Activated naive CD4-positive, alpha-beta T cell treated with anti-CD3 and anti-CD28 coated beads, Interleukin-2, amount 50 U/mL, for 24 hours (primary cell): ENCODE measurements at regions not wholly inside any gene's neighbourhood (a gene's known extent, or its start where the extent isn't known, plus 50 kb on each side); places are given as distances from the start of the nearest gene placed in this dataset.
"Not testable (repeated sequence)": the region's sequence is repeated elsewhere in the genome, so short reads cannot be mapped to it uniquely, and the experiment has no call there.

Source experiments
- H3K27ac Mint-ChIP-seq: one replicate; pipeline ENCODE4 v1.8.0; 2021; ENCODE audit warnings: mild to moderate bottlenecking, mixed read lengths
- H3K27me3 Mint-ChIP-seq: one replicate; pipeline ENCODE4 v1.8.0; 2021; ENCODE audit warnings: mixed read lengths
- H3K36me3 Mint-ChIP-seq: one replicate; pipeline ENCODE4 v1.8.0; 2021; ENCODE audit warnings: mixed read lengths
- H3K4me1 Mint-ChIP-seq: one replicate; pipeline ENCODE4 v1.8.0; 2021; ENCODE audit warnings: mixed read lengths
- H3K4me3 Mint-ChIP-seq: one replicate; pipeline ENCODE4 v1.8.0; 2021; ENCODE audit warnings: mild to moderate bottlenecking, mixed read lengths
- H3K9me3 Mint-ChIP-seq: one replicate; pipeline ENCODE4 v1.8.0; 2021; ENCODE audit warnings: mixed read lengths

DNA sequence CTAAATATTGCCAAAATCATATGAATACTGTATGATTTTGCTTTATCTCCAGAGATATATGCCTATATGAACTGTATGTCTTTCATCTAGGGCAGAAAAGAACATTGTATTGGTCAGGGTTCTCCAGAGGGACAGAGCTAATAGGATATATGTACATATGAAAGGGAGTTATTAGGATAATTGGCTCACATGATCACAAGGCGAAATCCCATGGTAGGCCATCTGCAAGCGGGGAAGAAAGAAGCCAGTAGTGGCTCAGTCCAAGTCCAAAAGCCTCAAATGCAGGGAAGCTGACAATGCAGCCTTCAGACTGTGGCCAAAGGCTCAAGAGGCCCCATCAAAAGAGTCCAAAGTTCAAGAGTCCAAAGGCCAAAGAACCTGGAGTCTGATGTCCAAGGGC is 209.9 kb downstream of the RNF144A start:
- Mint-ChIP-seq H3K9me3 (no peaks in the 10 kb centered on the region), H3K36me3 (peaks cover 10% of the 10 kb centered on the region)

DNA sequence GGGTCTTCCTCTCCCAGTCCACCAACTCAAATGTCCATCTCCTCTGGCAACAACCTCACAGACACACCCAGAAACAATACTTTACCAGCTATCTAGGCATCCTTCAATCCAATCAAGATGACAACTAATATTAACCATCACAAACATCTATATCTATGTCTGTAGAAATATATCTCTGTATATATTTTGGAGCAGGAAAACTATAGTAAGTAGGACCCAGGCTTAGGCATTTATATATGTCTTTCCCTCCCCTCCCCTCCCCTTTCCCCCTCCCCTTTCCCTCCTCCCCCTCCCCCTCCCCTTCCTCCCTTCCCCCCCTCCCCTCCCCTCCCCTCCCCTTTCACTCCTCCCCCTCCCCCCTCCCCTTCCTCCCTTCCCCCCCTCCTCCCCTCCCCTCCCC is 210.5 kb downstream of the RNF144A start:
- no peak overlapping the region for H3K27ac Mint-ChIP-seq
- H3K4me1 Mint-ChIP-seq, result peaks cover 4% of the 10 kb centered on the region
- H3K4me3 Mint-ChIP-seq, result no peak overlapping the region
- H3K36me3 Mint-ChIP-seq, result peaks cover 10% of the 10 kb centered on the region
- H3K27me3 Mint-ChIP-seq, result no peaks in the 10 kb centered on the region
- H3K9me3 Mint-ChIP-seq, result no peaks in the 10 kb centered on the region

More for the DNA sequence above, 209.9 kb downstream of the RNF144A start:
- peaks cover 4% of the 10 kb centered on the region for H3K4me1 Mint-ChIP-seq
- no peaks in the 10 kb centered on the region for H3K27me3 Mint-ChIP-seq
- no peak overlapping the region for H3K27ac Mint-ChIP-seq
- no peak overlapping the region for H3K4me3 Mint-ChIP-seq

DNA sequence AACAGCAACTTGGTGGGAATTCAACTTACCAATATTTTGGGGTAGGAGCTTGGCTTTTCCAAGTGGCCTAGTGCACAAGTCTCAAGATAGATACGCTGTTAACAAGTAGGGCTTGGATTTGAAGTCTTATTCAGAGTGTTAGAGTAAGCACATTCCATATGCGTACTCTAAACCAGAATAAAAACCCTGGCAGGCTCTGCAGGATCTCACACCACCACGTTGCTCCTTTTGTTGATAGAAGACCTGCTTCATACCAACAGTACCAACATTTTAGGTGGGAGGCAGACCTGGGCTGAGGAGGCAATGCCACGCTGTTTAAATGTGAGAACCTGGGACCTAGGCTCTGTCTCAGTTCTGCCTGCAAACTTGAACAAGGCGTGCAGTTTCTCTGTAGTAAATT is 214.0 kb downstream of the RNF144A start:
- Mint-ChIP-seq H3K9me3 (no peaks in the 10 kb centered on the region), H3K36me3 (peaks cover 20% of the 10 kb centered on the region), H3K4me1 (peaks cover 4% of the 10 kb centered on the region), H3K4me3 (no peak overlapping the region), H3K27me3 (no peaks in the 10 kb centered on the region), H3K27ac (no peak overlapping the region)

GRCh38 chr2:7132753-7133152 is 215.5 kb downstream of the RNF144A start:
- Mint-ChIP-seq H3K4me3 (no peak overlapping the region), H3K27me3 (no peaks in the 10 kb centered on the region), H3K4me1 (peaks cover 4% of the 10 kb centered on the region), H3K9me3 (no peaks in the 10 kb centered on the region), H3K36me3 (peaks cover 17% of the 10 kb centered on the region), H3K27ac (no peak overlapping the region)

- Mint-ChIP-seq H3K36me3 (peaks cover 17% of the 10 kb centered on the region), H3K27me3 (no peaks in the 10 kb centered on the region), H3K4me3 (no peak overlapping the region), H3K9me3 (no peaks in the 10 kb centered on the region), H3K27ac (no peak overlapping the region), H3K4me1 (peaks cover 1% of the 10 kb centered on the region)
Observed at GRCh38 chr2:7133521-7133920, 216.3 kb downstream of the RNF144A start.

DNA sequence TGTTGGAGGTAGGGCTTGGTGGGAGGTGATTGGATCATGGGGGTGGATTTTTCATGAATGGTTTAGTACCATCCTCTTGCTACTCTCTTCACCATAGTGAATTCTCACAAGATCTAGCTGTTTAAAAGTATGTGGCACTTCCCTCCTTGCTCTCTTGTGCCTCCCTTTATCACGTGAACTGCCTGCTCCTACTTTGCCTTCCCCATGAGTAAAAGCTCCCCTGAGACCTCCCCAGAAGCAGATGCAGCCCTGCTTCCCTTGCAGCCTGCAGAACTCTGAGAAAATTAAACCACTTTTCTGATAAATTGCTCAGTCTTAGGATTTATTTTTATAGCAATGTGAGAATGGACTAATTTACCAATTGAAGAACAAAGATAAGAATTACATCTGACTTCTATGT is 223.1 kb downstream of the RNF144A start:
- Mint-ChIP-seq H3K4me3 (no peak overlapping the region), H3K9me3 (peaks cover 8% of the 10 kb centered on the region), H3K27me3 (no peaks in the 10 kb centered on the region)

DNA sequence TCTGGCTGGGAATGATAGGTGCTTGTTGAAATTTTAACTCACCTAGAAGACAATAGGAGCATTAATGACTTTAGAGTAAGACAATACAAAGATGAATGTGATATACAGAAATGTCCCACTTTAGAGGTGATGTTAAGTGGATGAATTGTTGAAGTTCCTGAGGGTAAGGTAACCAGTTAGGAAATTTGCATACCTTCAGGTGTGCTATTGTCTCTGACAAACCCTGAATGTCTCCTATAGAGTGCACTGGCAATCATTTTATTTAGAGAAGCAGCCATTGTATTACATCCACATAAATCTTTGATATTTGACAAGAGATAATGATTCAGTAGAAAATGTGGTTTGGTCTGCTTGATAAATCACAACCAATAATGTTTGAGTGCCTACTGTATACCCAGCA is 228.5 kb downstream of the RNF144A start:
- H3K4me1 Mint-ChIP-seq, result no peaks in the 10 kb centered on the region
- no peak overlapping the region for H3K27ac Mint-ChIP-seq
- peaks cover 31% of the 10 kb centered on the region for H3K36me3 Mint-ChIP-seq
- no peaks in the 10 kb centered on the region for H3K27me3 Mint-ChIP-seq
- H3K9me3 Mint-ChIP-seq, result peaks cover 8% of the 10 kb centered on the region
- no peak overlapping the region for H3K4me3 Mint-ChIP-seq

More for the DNA sequence above, 223.1 kb downstream of the RNF144A start:
- peaks cover 31% of the 10 kb centered on the region for H3K36me3 Mint-ChIP-seq
- no peak overlapping the region for H3K27ac Mint-ChIP-seq
- H3K4me1 Mint-ChIP-seq, result no peaks in the 10 kb centered on the region

GRCh38 chr2:7146151-7146550 is 228.9 kb downstream of the RNF144A start:
- no peak overlapping the region for H3K4me3 Mint-ChIP-seq
- H3K9me3 Mint-ChIP-seq, result peaks cover 8% of the 10 kb centered on the region
- H3K27me3 Mint-ChIP-seq, result no peaks in the 10 kb centered on the region
- H3K4me1 Mint-ChIP-seq, result no peaks in the 10 kb centered on the region
- H3K27ac Mint-ChIP-seq, result no peak overlapping the region
- peaks cover 29% of the 10 kb centered on the region for H3K36me3 Mint-ChIP-seq

GRCh38 chr2:7154656-7155055 is 237.4 kb downstream of the RNF144A start:
- Mint-ChIP-seq H3K4me1 (no peaks in the 10 kb centered on the region), H3K27ac (no peak overlapping the region), H3K4me3 (no peak overlapping the region), H3K27me3 (no peaks in the 10 kb centered on the region), H3K36me3 (peaks cover 31% of the 10 kb centered on the region), H3K9me3 (peaks cover 23% of the 10 kb centered on the region)

GRCh38 chr2:7161501-7161900 is 244.3 kb downstream of the RNF144A start:
- no peak overlapping the region for H3K27ac Mint-ChIP-seq
- H3K9me3 Mint-ChIP-seq, result no peaks in the 10 kb centered on the region
- H3K27me3 Mint-ChIP-seq, result no peaks in the 10 kb centered on the region
- H3K36me3 Mint-ChIP-seq, result peaks cover 11% of the 10 kb centered on the region
- H3K4me1 Mint-ChIP-seq, result no peaks in the 10 kb centered on the region
- H3K4me3 Mint-ChIP-seq, result no peak overlapping the region

DNA sequence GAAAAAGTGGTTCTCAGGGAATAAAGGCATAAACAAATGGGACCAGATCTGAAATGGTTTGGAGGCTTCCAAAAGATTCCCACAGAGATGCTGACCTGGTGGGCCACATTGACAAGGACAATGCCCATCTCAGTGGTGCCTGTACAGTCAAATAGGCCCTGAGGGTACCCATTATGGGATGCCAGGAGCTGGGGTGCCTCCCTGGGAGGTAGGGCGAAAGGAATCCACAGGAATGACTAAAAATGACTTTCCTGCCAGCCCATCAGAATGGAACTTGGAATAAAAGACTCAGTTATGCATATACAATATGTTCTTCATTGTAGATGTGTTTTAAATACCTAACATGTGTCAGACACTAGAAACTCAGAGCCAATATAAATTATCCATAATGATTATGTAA is 248.5 kb downstream of the RNF144A start:
- Mint-ChIP-seq H3K4me3 (no peak overlapping the region), H3K4me1 (no peaks in the 10 kb centered on the region), H3K36me3 (peaks cover 6% of the 10 kb centered on the region), H3K9me3 (no peaks in the 10 kb centered on the region), H3K27me3 (no peaks in the 10 kb centered on the region), H3K27ac (no peak overlapping the region)

GRCh38 chr2:7167801-7168411 is 250.7 kb downstream of the RNF144A start:
- Mint-ChIP-seq H3K4me3 (no peak overlapping the region), H3K27me3 (no peaks in the 10 kb centered on the region), H3K36me3 (peaks cover 9% of the 10 kb centered on the region), H3K27ac (no peak overlapping the region), H3K9me3 (no peaks in the 10 kb centered on the region), H3K4me1 (no peaks in the 10 kb centered on the region)

DNA sequence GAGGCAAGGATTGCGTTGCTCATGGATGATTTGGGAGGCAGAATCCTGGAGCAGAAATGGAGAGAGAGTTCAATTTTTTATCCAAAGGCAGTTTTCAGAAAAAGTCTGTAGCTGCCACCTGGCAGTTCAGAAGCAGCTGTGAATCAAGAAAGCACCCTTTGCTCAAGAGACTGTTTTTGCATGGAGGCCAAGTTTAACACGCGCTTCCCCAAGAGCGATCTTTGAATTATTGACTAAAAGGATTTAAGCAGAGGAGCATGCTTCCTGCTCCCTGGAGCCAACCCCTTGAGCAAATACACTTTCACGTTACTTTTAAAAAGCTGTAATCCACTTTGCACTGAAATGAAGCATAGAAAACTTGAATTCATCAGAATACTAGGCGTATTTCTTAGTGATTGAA is 252.4 kb downstream of the RNF144A start:
- H3K27me3 Mint-ChIP-seq, result no peaks in the 10 kb centered on the region
- peaks cover 9% of the 10 kb centered on the region for H3K36me3 Mint-ChIP-seq
- no peak overlapping the region for H3K4me3 Mint-ChIP-seq
- no peaks in the 10 kb centered on the region for H3K9me3 Mint-ChIP-seq
- no peaks in the 10 kb centered on the region for H3K4me1 Mint-ChIP-seq
- no peak overlapping the region for H3K27ac Mint-ChIP-seq

DNA sequence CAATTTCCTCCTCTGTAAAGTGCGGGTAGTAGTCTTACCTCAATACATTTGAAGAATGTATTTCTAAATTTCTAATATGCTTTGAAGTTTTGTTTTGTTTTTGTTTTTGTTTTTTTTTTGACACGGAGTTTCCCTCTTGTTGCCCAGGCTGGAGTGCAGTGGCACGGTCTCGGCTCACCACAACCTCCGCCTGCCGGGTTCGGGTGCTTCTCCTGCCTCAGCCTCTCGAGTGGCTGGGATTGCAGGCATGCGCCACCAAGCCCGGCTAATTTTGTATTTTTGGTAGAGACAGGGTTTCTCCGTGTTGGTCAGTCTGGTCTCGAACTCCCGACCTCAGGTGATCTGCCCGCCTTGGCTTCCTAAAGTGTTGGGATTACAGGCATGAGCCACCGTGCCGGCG is 261.8 kb downstream of the RNF144A start:
- not testable (repeated sequence) for H3K4me3 Mint-ChIP-seq, H3K36me3 Mint-ChIP-seq, H3K27ac Mint-ChIP-seq, H3K9me3 Mint-ChIP-seq, H3K4me1 Mint-ChIP-seq, H3K27me3 Mint-ChIP-seq

DNA sequence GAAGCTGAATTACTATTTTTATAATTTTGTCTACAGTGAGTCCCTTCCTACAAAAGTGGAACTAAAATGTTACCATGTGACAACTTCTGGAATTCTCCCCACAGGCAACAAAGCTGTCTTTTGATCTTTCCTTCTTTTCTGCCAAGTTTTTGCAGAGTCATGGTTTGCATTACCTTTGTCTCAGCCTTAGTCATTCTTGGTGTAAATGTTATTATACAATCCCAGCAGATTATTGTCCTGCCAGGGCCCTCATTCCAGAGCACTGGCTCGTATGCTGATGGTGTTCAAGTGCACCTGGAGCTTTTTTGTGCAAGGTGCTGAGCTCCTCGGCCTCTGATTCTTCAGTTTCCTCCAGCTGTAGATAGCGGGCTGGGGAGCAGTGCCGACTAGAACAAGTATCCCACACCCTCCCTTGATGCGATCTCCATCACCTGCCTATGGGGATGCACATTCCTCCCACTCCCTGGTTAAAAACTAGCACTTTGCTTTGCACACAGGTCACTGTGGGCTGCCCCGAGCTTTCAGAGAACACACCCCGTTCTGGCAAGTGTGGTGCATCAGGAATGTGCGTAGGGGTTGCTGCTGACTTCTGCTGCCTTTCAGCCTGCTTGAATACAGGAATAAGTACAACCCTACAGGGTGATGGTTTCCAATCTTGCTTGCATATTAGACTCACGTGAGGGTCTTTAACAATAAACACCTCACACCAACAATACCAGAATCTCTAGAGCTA is 263.6 kb downstream of the RNF144A start:
- no peaks in the 10 kb centered on the region for H3K4me1 Mint-ChIP-seq
- no peaks in the 10 kb centered on the region for H3K27me3 Mint-ChIP-seq
- H3K27ac Mint-ChIP-seq, result no peak overlapping the region
- no peak overlapping the region for H3K4me3 Mint-ChIP-seq
- H3K36me3 Mint-ChIP-seq, result peaks cover 2% of the 10 kb centered on the region
- no peaks in the 10 kb centered on the region for H3K9me3 Mint-ChIP-seq

- no peaks in the 10 kb centered on the region for H3K36me3 Mint-ChIP-seq
- H3K27me3 Mint-ChIP-seq, result no peaks in the 10 kb centered on the region
- no peaks in the 10 kb centered on the region for H3K4me1 Mint-ChIP-seq
- H3K4me3 Mint-ChIP-seq, result no peak overlapping the region
- H3K27ac Mint-ChIP-seq, result no peak overlapping the region
- H3K9me3 Mint-ChIP-seq, result no peaks in the 10 kb centered on the region
Observed at GRCh38 chr2:7182525-7182924, 265.3 kb downstream of the RNF144A start.

- Mint-ChIP-seq H3K27me3 (no peaks in the 10 kb centered on the region), H3K27ac (no peak overlapping the region), H3K4me1 (peaks cover 14% of the 10 kb centered on the region), H3K4me3 (no peak overlapping the region), H3K9me3 (no peaks in the 10 kb centered on the region), H3K36me3 (no peaks in the 10 kb centered on the region)
Observed at GRCh38 chr2:7189106-7189505, 271.9 kb downstream of the RNF144A start.
